ENCODE measurements at regions not wholly inside any gene's neighbourhood (a gene's known extent, or its start where the extent isn't known, plus 50 kb on each side); places are given as distances from the start of the nearest gene placed in this dataset.

GRCh38 chr3:177249203-177249602, 51.9 kb upstream of the TBL1XR1 start:
- Histone ChIP-seq H3K4me3 (ENCODE audit: low read length) (no peak overlapping the region), H3K9me3 (ENCODE audit: control insufficient read depth in 1 of 2, insufficient read depth in 1 of 2, low read length in 2 of 2) (peaks cover 0 to 6% of the 10 kb centered on the region in 2 experiments), H3K27me3 (ENCODE audit: control insufficient read depth in 1 of 2, insufficient read depth in 2 of 2, low read length in 2 of 2) (no peaks in the 10 kb centered on the region), H3K36me3 (ENCODE audit: insufficient read depth, low read length) (no peaks in the 10 kb centered on the region), H3K4me1 (ENCODE audit: insufficient read depth, low read length) (no peaks in the 10 kb centered on the region), H3K27ac (ENCODE audit: low read depth in 1 of 2, low read length in 2 of 2) (no peak overlapping the region)
- H3K9me3 Mint-ChIP-seq, result peaks cover 3% of the 10 kb centered on the region
- no peak overlapping the region for H3K4me3 Mint-ChIP-seq
- ChIA-PET POLR2A (no interaction called here), CTCF (no interaction called here)
- H3K36me3 Mint-ChIP-seq (ENCODE audit: low read depth), result no peaks in the 10 kb centered on the region
- ATAC-seq (ENCODE audit: poor library complexity), result no peak
- no peak overlapping the region for H3K27ac Mint-ChIP-seq
- TF ChIP-seq, protein P1, sequence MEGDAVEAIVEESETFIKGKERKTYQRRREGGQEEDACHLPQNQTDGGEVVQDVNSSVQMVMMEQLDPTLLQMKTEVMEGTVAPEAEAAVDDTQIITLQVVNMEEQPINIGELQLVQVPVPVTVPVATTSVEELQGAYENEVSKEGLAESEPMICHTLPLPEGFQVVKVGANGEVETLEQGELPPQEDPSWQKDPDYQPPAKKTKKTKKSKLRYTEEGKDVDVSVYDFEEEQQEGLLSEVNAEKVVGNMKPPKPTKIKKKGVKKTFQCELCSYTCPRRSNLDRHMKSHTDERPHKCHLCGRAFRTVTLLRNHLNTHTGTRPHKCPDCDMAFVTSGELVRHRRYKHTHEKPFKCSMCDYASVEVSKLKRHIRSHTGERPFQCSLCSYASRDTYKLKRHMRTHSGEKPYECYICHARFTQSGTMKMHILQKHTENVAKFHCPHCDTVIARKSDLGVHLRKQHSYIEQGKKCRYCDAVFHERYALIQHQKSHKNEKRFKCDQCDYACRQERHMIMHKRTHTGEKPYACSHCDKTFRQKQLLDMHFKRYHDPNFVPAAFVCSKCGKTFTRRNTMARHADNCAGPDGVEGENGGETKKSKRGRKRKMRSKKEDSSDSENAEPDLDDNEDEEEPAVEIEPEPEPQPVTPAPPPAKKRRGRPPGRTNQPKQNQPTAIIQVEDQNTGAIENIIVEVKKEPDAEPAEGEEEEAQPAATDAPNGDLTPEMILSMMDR (IDR thresholded peaks at IDR 0.05), result no peak
- intact Hi-C loops (cut with DNase I, micrococcal nuclease), result no loop called here
- H3K27me3 Mint-ChIP-seq, result no peaks in the 10 kb centered on the region
- DNase-seq, result no peak
- H3K4me1 Mint-ChIP-seq (ENCODE audit: low read depth), result no peaks in the 10 kb centered on the region

- intact Hi-C loops (cut with DNase I, micrococcal nuclease), result no loop called here
- CTCF ChIA-PET, result no interaction called here
- Histone ChIP-seq H3K36me3 (ENCODE audit: insufficient read depth, low read length) (no peaks in the 10 kb centered on the region), H3K4me1 (ENCODE audit: insufficient read depth, low read length) (no peaks in the 10 kb centered on the region), H3K27me3 (ENCODE audit: control insufficient read depth in 1 of 2, insufficient read depth in 2 of 2, low read length in 2 of 2) (no peaks in the 10 kb centered on the region), H3K27ac (ENCODE audit: low read depth in 1 of 2, low read length in 2 of 2) (no peak overlapping the region), H3K9me3 (ENCODE audit: control insufficient read depth in 1 of 2, insufficient read depth in 1 of 2, low read length in 2 of 2) (peaks cover 0 to 6% of the 10 kb centered on the region in 2 experiments), H3K4me3 (ENCODE audit: low read length) (no peak overlapping the region)
- H3K9me3 Mint-ChIP-seq, result peaks cover 3% of the 10 kb centered on the region
- POLR2A ChIA-PET, result interaction anchor here (1.0 to 1.1 kb wide), 2 partner anchors 49 to 52 kb away, joined by 4 read pairs; no protein-coding TSS in a partner anchor
- no peaks in the 10 kb centered on the region for H3K36me3 Mint-ChIP-seq (ENCODE audit: low read depth)
- H3K4me3 Mint-ChIP-seq, result no peak overlapping the region
- H3K27me3 Mint-ChIP-seq, result no peaks in the 10 kb centered on the region
- H3K4me1 Mint-ChIP-seq (ENCODE audit: low read depth), result no peaks in the 10 kb centered on the region
- H3K27ac Mint-ChIP-seq, result no peak overlapping the region
- no peak for DNase-seq
- no peak for ATAC-seq (ENCODE audit: poor library complexity)
- TF ChIP-seq, protein P1 (IDR thresholded peaks at IDR 0.05), result no peak
These were observed 52.9 kb upstream of the TBL1XR1 start for GRCh38 chr3:177250151-177250550.

DNA sequence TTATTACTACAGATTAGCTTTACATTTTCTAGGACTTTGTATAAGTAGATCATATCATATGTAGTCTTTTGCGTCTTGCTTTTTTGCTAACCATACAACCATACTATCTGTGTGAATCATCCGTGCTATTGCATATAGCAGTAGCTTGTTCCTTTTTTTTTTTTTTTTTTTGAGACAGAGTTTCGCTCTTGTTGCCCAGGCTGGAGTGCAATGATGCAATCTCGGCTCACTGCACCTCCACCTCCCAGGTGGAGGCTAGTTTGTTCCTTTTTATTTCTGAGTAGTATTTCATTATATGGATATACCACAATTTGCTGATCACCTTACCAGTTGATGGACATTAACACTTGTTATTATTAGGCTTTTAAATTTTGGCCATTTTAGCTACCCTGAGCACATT, 54.5 kb upstream of the TBL1XR1 start:
- H3K27ac ChIP-seq (ENCODE audit: low read depth in 1 of 2, low read length in 2 of 2), result no peak overlapping the region
- TF ChIP-seq, protein P1 (IDR thresholded peaks at IDR 0.05), result no peak
- ATAC-seq (ENCODE audit: poor library complexity) (no peak), DNase-seq (peak in 2 of 14 experiments; percentile 17 to 18)
- intact Hi-C loops (cut with DNase I, micrococcal nuclease), result no loop called here
- H3K9me3 ChIP-seq (ENCODE audit: control insufficient read depth in 1 of 2, insufficient read depth in 1 of 2, low read length in 2 of 2), result peaks cover 0 to 6% of the 10 kb centered on the region in 2 experiments
- H3K36me3 ChIP-seq (ENCODE audit: insufficient read depth, low read length), result no peaks in the 10 kb centered on the region
- Mint-ChIP-seq H3K9me3 (peaks cover 3% of the 10 kb centered on the region), H3K27me3 (no peaks in the 10 kb centered on the region), H3K4me3 (no peak overlapping the region), H3K36me3 (ENCODE audit: low read depth) (no peaks in the 10 kb centered on the region), H3K27ac (no peak overlapping the region), H3K4me1 (ENCODE audit: low read depth) (no peaks in the 10 kb centered on the region)
- H3K4me3 ChIP-seq (ENCODE audit: low read length), result no peak overlapping the region
- CTCF ChIA-PET, result no interaction called here
- no peaks in the 10 kb centered on the region for H3K27me3 ChIP-seq (ENCODE audit: control insufficient read depth in 1 of 2, insufficient read depth in 2 of 2, low read length in 2 of 2)
- POLR2A ChIA-PET, result interaction anchor here (1.1 kb wide), 1 partner anchor 16 kb away, joined by 3 read pairs; no protein-coding TSS in a partner anchor
- H3K4me1 ChIP-seq (ENCODE audit: insufficient read depth, low read length), result no peaks in the 10 kb centered on the region
